HG03135 (cell line): ENCODE measurements at regions not wholly inside any gene's neighbourhood (a gene's known extent, or its start where the extent isn't known, plus 50 kb on each side); places are given as distances from the start of the nearest gene placed in this dataset.
"Not testable (repeated sequence)": the region's sequence is repeated elsewhere in the genome, so short reads cannot be mapped to it uniquely, and the experiment has no call there.

Experiments used
- ATAC-seq: cut with Tn5 transposase; IDR thresholded peaks from one replicate; pipeline ENCODE4 v1.9.1; 2021; ENCODE audit warnings: mild to moderate bottlenecking, moderate library complexity; ENCODE audit not compliant: unreplicated experiment

DNA sequence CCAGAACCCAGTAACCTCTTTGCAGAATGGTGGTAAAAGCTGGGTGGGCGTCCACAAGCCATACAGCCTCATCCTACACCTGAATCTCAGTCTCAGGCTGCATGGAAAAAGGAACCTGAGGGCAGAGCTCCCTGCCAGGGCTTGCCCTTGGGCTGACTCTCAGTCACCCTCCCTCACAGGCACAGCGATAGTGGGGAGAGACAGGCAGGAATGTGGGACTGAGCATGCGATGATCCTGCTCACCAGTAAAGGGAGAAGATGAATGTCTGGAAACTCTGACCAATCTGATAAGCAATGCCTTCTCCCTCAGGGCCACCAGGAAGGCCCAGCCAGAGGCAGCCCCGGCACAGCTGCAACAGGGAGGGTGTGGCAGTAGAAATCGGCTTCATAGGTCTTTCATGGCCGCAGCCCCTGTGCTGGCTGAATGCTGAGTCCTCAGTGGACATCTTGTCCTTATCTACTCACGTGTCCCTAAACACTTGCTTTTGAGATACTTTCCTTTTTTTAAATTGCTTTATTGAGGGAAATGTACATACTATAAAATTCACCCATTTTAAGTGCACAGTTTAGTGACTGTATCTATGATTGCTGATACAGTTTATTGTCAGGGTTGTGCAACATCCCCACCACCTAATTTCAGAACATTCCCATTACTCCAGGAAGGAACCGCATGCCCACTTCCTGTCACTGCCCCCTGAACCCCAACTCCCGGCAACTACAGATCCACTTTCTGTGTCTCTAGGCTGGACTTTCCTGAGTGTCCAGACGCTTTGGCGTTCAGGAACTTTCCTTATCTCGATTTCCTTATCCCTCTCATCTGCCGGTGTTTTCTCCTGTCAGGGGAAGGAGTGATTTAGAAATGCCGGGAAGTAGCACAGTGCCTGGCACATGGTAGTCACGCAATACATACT lies 258.1 kb downstream of the PCNX1 start:
- ATAC-seq, result no peak

- no peak for ATAC-seq
These were observed 259.1 kb downstream of the PCNX1 start for GRCh38 chr14:71166180-71166837.

GRCh38 chr14:71167325-71167950 lies 260.2 kb downstream of the PCNX1 start:
- not testable (repeated sequence) for ATAC-seq

GRCh38 chr14:71168161-71168560 lies 260.9 kb downstream of the PCNX1 start:
- not testable (repeated sequence) for ATAC-seq

DNA sequence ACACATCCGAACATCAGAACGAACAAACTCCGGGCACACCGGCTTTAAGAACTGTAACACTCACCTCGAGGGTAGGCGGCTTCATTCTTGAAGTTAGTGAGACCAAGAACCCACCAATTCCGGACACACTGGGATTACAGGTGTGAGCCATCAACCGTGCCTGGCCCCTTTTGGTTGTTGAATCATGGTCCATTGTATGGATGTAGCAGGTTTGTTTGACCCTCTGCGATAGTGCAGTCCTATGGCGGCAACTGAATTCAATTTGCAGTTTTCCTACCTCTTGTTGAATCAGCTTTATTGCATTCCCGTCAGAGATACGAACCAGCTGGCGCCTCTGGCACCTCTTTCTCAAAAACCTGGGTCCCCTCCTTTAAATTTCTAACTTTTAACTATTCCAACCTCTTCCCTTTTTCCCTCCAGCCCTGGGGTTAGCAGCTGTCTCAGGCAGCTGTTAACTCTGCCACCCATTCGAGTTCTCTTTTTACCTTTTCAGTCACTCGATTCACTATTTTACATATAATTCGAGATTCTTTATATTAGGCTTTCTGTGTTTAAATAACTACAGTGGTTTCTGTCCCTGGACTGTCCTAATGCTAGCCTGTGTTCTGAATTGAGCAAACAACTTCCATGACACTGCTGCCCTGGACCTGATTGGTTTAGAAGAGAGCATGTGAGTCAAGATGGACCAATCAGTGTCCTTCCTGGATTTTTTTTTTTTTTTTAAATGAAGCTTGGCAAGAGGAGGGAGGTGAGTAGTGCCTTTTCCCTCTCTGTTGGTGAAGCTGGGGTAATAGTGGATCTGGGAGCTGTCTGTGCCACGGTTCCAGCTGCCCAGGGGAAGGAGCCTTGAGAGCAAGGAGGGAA lies 261.5 kb downstream of the PCNX1 start:
- no peak for ATAC-seq

- no peak for ATAC-seq
These were observed 262.6 kb downstream of the PCNX1 start for GRCh38 chr14:71169861-71170260.

GRCh38 chr14:71175491-71175890 lies 268.2 kb downstream of the PCNX1 start:
- no peak for ATAC-seq

DNA sequence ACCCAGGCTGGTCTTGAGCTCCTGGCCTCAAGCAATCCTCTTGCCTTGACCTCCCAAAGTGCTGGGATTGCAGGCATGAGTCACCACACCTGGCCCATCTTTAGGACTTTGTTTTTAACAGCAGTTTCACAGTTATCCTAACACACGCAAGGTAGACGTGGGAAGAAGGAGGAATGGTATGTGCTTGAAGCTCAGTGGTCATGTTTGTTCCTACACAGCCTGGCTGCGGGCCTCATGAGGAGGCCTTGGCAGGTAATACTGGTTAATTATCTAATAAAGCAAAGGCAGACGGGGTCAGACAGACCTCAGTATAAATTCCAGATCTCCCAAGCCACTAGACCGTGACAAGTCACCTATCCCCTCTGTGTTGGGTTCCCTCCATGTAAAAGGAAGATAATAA lies 271.8 kb downstream of the PCNX1 start:
- no peak for ATAC-seq

DNA sequence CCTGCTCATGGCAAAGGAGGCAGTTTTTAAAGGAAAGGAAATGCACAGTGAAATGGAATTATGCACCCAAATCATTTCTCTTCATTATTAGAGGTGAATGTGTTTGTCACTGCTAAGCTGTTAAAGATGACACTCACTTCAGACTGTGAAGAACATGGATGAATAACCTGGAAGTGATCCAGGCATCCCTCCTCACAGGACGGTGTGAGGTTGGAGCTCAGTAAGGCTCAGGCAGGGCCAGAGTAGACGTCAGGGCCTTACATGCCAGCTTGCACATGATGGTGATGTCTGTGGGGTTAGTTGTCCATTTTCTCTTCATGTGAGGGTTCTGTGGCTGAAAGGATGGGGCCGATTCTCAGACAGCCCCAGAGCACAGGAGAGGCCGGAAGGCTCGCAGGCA lies 273.1 kb downstream of the PCNX1 start:
- ATAC-seq, result no peak

- ATAC-seq, result no peak
These were observed 274.1 kb downstream of the PCNX1 start for GRCh38 chr14:71181215-71182003.

DNA sequence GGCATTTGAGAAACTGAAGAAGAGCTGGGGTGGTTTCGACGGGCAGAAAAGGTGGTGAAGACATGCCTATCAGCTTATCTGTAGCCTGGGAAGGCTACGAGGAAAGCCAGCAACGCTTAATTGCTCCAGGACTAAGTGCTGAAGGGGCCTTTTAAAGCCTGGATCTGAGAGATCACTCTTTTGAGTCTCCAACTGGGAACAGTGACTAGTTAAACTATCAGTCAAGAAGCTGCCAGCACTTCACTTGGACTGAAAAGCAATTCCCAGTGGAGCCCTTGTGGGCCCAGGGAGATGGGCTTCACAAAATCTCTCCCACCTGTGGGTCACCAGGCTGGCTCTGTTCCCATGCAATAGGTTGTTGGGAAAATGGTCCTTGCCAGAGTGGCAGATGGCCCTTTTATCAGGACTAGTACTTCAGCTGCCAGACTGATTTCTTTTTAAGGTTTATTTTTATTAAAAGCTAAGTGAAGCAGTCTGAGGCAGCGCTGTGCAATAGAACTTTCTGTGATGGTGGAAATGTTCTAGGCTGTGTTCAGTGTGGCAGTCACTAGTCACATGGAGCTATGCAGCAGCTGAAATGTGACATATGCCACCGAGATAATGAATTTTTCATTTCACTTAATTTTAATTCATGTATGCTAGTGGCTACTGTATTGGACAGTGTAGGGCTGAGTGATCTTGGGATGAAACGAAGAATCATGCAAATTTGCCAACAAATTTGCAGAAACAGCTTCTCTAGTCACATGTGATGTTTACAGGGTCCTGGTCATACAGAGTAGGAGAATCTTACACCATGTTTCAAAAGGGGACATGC lies 276.8 kb downstream of the PCNX1 start:
- ATAC-seq, result no peak

- no peak for ATAC-seq
These were observed 278.4 kb downstream of the PCNX1 start for GRCh38 chr14:71185637-71186036.

DNA sequence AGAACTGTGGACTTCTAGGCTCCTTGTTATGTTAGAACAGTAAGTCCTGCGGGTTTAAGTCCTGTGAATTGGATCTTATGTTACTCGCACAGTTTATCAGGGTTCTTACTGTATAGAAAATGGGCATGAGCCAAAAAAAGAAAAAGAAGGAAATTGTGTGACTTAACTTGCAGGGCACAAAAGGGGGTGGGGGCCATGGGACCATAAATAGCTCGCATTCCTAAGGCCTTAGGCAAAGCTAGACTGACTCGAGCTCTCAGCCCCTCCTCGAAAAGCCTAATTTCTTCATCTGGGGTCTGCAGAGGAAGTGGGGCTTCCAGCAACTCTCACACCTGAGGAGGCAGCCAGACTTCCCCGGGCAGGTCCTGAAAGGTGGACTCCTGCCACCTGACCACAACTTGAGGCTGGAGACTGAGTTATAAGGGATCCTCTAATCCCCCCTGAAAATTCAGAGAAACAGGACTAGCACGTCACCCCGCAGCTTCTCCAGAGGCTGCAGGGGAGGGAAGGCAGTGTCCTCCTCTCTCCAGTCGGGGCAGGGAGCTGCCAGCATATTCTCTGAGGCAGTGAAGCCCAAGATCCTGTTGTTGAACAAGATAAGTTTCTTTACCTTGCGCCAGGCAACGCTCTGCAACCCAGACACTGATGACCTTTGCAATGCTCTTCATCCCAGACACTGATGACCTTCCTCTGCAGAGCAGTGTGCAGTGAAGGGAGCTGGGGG lies 280.5 kb downstream of the PCNX1 start:
- no peak for ATAC-seq

DNA sequence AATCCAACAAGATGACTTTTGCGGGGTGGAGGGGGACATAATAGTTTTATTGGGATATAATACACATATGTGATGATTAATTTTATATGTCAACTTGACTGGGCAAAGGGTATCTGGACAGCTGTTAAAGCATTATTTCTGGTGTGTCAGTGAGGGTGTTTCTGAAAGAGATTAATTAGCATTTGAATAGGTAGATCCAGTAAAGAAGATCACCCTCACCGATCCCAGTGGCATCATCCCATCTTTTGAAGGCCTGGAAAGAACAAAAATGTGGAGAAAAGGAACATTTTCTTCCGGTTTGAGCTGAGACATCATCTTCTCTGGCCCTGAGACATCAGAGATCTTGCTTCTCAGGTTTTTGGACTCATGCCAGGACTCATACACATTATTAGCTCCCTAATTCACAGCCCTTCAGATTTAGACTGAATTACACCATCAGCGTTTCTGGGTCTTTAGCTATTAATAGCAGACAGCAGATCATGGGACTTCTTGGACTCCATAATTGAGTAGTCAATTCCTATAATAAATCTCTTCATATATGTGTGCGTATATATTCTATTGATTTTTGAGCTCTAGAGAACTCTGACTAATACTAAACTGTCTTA lies 283.6 kb downstream of the PCNX1 start:
- ATAC-seq, result no peak

DNA sequence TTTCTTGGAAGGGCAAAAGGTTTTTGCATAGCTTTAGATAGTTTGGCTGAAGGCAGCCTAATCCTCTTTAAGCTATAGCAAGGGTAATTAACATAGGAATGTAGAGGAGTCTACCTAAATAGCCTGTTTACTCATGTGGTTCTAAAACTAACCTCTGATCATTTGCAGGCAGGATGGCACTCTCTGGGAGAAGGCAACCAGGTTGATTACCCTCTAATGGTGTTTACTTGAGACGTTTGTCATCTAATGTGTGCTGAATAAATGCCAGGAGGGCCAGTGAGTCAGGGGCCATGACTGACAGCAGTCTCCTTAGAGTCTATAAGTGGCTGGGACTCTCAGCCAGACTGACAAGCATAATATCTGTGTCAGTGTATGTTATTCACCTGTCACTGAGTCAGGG lies 286.4 kb downstream of the PCNX1 start:
- no peak for ATAC-seq

- no peak for ATAC-seq
These were observed 287.0 kb downstream of the PCNX1 start for GRCh38 chr14:71194251-71194650.

DNA sequence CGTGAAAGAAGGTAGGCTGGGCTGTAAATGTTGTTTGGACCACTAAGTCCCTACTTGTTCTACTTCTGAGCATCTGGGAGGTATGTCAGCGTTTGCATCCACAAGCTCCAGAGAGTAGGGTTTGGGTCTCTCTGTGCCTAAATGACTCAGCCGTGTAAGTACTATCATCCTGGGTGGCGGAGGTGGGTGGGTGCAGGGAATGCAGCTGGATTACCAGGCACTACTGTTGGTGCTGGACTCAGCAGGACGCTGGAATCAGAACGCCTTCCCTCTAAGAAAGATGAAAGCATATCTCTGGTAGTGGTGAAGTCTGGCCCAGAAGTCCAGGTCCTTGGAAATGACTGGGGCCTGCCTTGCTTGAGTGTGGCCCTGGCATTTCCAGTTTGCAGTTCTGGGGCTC lies 289.7 kb downstream of the PCNX1 start:
- no peak for ATAC-seq

- ATAC-seq, result no peak
These were observed 291.4 kb downstream of the PCNX1 start for GRCh38 chr14:71198687-71199086.
